ENCODE measurements at regions not wholly inside any gene's neighbourhood (a gene's known extent, or its start where the extent isn't known, plus 50 kb on each side); places are given as distances from the start of the nearest gene placed in this dataset.

GRCh38 chr4:141338238-141338637, 117.5 kb downstream of the ZNF330 start:
- no peak for TF ChIP-seq CHD4 (IDR thresholded peaks at IDR 0.05; ENCODE audit: borderline replicate concordance)
- no peak for TF ChIP-seq CTCF (IDR thresholded peaks at IDR 0.05)
- no peak for TF ChIP-seq MAX (IDR thresholded peaks at IDR 0.05)
- no peak for TF ChIP-seq POLR2A (IDR thresholded peaks at IDR 0.05; ENCODE audit: low read length)
